DND-41 (cell line): ENCODE measurements at regions not wholly inside any gene's neighbourhood (a gene's known extent, or its start where the extent isn't known, plus 50 kb on each side); places are given as distances from the start of the nearest gene placed in this dataset.

ENCODE experiments used
- CTCF ChIP-seq: IDR thresholded peaks from 2 replicates; pipeline ENCODE4 v1.5.1; 2012; ENCODE audit warnings: borderline replicate concordance, low read length, moderate library complexity, mild to moderate bottlenecking; ENCODE audit not compliant: poor library complexity, severe bottlenecking; ENCODE audit errors: extremely low read depth
- EZH2 ChIP-seq: IDR thresholded peaks from 3 replicates; pipeline ENCODE4 v1.6.1; 2012; ENCODE audit warnings: borderline replicate concordance, low read depth, mild to moderate bottlenecking, moderate library complexity, low read length, inconsistent platforms; ENCODE audit not compliant: severe bottlenecking

DNA sequence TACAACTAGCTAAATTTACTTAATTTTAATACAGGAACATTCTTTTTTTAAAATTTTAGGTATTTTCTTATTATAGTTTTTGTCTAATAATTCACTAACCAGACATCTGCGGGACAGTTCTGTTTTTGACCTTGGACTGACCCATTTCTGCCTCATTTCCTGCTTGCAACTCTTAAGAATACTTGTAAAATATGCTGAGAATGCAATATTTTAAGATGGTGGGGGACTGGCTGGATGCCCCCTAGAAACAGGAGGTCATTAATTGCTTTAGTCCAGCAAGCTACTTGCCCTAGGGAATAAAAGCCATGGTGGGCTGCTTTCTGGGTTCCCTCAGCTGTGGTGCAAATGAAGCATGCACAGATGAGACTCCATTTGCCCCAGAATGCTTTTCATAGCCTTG, 2348.4 kb downstream of the PCDH7 start:
- TF ChIP-seq CTCF (no peak), EZH2 (no peak)
